ENCODE measurements at regions not wholly inside any gene's neighbourhood (a gene's known extent, or its start where the extent isn't known, plus 50 kb on each side); places are given as distances from the start of the nearest gene placed in this dataset.

GRCh38 chr3:99348451-99348850 lies 289.9 kb upstream of the COL8A1 start:
- TF ChIP-seq CTCF (IDR thresholded peaks at IDR 0.05; ENCODE audit: insufficient read depth, low read depth, low read length), result no peak
- TF ChIP-seq EZH2 (IDR thresholded peaks at IDR 0.05; ENCODE audit: insufficient read depth, low read length), result no peak
